ENCODE measurements at regions not wholly inside any gene's neighbourhood (a gene's known extent, or its start where the extent isn't known, plus 50 kb on each side); places are given as distances from the start of the nearest gene placed in this dataset.

GRCh38 chr7:153657182-153657800 is 394.9 kb upstream of the DPP6 start:
- peaks cover 51% of the 10 kb centered on the region for H3K9me3 Mint-ChIP-seq
- no peaks in the 10 kb centered on the region for H3K4me1 Mint-ChIP-seq
- POLR2A ChIA-PET: no interaction called here
- peaks cover 43% of the 10 kb centered on the region for H3K36me3 Mint-ChIP-seq
- no peak overlapping the region for H3K27ac Mint-ChIP-seq
- H3K4me3 Mint-ChIP-seq: no peak overlapping the region
- H3K27me3 Mint-ChIP-seq (ENCODE audit: low read depth): peaks cover 5% of the 10 kb centered on the region
- no peak for TF ChIP-seq ZNF671 (CRISPR knock-in tag; IDR thresholded peaks at IDR 0.05)
- no peak for TF ChIP-seq HMGA2 (CRISPR knock-in tag; IDR thresholded peaks at IDR 0.05)
- TF ChIP-seq, protein P1, sequence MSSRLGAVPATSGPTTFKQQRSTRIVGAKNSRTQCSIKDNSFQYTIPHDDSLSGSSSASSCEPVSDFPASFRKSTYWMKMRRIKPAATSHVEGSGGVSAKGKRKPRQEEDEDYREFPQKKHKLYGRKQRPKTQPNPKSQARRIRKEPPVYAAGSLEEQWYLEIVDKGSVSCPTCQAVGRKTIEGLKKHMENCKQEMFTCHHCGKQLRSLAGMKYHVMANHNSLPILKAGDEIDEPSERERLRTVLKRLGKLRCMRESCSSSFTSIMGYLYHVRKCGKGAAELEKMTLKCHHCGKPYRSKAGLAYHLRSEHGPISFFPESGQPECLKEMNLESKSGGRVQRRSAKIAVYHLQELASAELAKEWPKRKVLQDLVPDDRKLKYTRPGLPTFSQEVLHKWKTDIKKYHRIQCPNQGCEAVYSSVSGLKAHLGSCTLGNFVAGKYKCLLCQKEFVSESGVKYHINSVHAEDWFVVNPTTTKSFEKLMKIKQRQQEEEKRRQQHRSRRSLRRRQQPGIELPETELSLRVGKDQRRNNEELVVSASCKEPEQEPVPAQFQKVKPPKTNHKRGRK (CRISPR knock-in tag; IDR thresholded peaks at IDR 0.05; ENCODE audit: borderline replicate concordance): no peak
- TF ChIP-seq CDX4 (CRISPR knock-in tag; IDR thresholded peaks at IDR 0.05; ENCODE audit: borderline replicate concordance): no peak
- TF ChIP-seq FOXK1 (CRISPR knock-in tag; IDR thresholded peaks at IDR 0.05): no peak
- TF ChIP-seq GTF2I (CRISPR knock-in tag; conservative IDR thresholded peaks at IDR 0.05): no peak
- TF ChIP-seq ZMAT4 (CRISPR knock-in tag; IDR thresholded peaks at IDR 0.05): no peak
- no peak for TF ChIP-seq MLX (CRISPR knock-in tag; IDR thresholded peaks at IDR 0.05)
- TF ChIP-seq, protein P2, sequence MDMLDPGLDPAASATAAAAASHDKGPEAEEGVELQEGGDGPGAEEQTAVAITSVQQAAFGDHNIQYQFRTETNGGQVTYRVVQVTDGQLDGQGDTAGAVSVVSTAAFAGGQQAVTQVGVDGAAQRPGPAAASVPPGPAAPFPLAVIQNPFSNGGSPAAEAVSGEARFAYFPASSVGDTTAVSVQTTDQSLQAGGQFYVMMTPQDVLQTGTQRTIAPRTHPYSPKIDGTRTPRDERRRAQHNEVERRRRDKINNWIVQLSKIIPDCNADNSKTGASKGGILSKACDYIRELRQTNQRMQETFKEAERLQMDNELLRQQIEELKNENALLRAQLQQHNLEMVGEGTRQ (CRISPR knock-in tag; IDR thresholded peaks at IDR 0.05): no peak
- TF ChIP-seq, protein P3, sequence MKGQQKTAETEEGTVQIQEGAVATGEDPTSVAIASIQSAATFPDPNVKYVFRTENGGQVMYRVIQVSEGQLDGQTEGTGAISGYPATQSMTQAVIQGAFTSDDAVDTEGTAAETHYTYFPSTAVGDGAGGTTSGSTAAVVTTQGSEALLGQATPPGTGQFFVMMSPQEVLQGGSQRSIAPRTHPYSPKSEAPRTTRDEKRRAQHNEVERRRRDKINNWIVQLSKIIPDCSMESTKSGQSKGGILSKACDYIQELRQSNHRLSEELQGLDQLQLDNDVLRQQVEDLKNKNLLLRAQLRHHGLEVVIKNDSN (CRISPR knock-in tag; IDR thresholded peaks at IDR 0.05): no peak
- TF ChIP-seq ZNF416 (CRISPR knock-in tag; IDR thresholded peaks at IDR 0.05): no peak
- TF ChIP-seq ZNF317 (CRISPR knock-in tag; IDR thresholded peaks at IDR 0.05; ENCODE audit: borderline replicate concordance, low read depth): no peak
- no peak for TF ChIP-seq NFYB (CRISPR knock-in tag; conservative IDR thresholded peaks at IDR 0.05; ENCODE audit: low read depth)
- TF ChIP-seq PRDM15 (CRISPR knock-in tag; IDR thresholded peaks at IDR 0.05): no peak
- no peak for TF ChIP-seq HMGXB4 (CRISPR knock-in tag; IDR thresholded peaks at IDR 0.05)
- no peak for TF ChIP-seq FOXP1 (CRISPR knock-in tag; IDR thresholded peaks at IDR 0.05; ENCODE audit: borderline replicate concordance)
- TF ChIP-seq, protein P4, sequence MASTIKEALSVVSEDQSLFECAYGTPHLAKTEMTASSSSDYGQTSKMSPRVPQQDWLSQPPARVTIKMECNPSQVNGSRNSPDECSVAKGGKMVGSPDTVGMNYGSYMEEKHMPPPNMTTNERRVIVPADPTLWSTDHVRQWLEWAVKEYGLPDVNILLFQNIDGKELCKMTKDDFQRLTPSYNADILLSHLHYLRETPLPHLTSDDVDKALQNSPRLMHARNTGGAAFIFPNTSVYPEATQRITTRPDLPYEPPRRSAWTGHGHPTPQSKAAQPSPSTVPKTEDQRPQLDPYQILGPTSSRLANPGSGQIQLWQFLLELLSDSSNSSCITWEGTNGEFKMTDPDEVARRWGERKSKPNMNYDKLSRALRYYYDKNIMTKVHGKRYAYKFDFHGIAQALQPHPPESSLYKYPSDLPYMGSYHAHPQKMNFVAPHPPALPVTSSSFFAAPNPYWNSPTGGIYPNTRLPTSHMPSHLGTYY (CRISPR knock-in tag; IDR thresholded peaks at IDR 0.05): no peak
- no peak for ATAC-seq
- no peak for DNase-seq (ENCODE audit: low spot score)
- CTCF ChIA-PET: no interaction called here

Data from WTC11 (cell line).